ENCODE measurements at regions not wholly inside any gene's neighbourhood (a gene's known extent, or its start where the extent isn't known, plus 50 kb on each side); places are given as distances from the start of the nearest gene placed in this dataset.

DNA sequence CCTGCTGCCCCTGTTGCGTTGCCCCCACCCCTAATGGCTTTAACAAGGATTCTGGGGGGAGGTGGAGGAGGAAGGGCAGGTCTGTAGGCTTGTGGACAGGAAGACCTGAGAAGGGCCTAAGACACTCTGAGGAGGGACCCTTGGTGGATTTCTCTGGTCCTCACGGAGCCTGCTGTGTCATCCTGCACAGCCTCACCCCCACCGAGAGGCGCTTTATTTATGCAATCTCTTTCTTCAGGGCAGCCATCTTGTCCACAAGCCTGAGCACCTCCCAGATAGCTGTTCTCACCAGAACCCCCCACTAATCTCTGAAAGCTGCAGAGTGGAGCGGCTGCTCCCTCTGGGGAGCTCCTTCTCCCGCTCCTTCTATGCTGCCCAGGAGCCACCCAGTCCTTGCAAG, 59.3 kb upstream of the MLN start:
- TF ChIP-seq EZH2 (IDR thresholded peaks at IDR 0.05; ENCODE audit: borderline replicate concordance, low read length) = no peak
- TF ChIP-seq, protein P1, sequence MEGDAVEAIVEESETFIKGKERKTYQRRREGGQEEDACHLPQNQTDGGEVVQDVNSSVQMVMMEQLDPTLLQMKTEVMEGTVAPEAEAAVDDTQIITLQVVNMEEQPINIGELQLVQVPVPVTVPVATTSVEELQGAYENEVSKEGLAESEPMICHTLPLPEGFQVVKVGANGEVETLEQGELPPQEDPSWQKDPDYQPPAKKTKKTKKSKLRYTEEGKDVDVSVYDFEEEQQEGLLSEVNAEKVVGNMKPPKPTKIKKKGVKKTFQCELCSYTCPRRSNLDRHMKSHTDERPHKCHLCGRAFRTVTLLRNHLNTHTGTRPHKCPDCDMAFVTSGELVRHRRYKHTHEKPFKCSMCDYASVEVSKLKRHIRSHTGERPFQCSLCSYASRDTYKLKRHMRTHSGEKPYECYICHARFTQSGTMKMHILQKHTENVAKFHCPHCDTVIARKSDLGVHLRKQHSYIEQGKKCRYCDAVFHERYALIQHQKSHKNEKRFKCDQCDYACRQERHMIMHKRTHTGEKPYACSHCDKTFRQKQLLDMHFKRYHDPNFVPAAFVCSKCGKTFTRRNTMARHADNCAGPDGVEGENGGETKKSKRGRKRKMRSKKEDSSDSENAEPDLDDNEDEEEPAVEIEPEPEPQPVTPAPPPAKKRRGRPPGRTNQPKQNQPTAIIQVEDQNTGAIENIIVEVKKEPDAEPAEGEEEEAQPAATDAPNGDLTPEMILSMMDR (IDR thresholded peaks at IDR 0.05; ENCODE audit: low read length) = no peak

Data from OCI-LY1 (cell line).